NCI-H1048 (cell line): ENCODE measurements at regions not wholly inside any gene's neighbourhood (a gene's known extent, or its start where the extent isn't known, plus 50 kb on each side); places are given as distances from the start of the nearest gene placed in this dataset.

Experiments used
- DNase-seq: peaks from one replicate; lab custom pipeline; 2025; lab: John Stamatoyannopoulos, UW

- no peak for DNase-seq
These were observed 379.9 kb upstream of the IRX4 start for GRCh38 chr5:2262620-2263019.

- DNase-seq = no peak
These were observed 378.4 kb upstream of the IRX4 start for GRCh38 chr5:2261004-2261703.

- no peak for DNase-seq
These were observed 377.7 kb upstream of the IRX4 start for GRCh38 chr5:2260211-2261003.

- DNase-seq = no peak
These were observed 376.9 kb upstream of the IRX4 start for GRCh38 chr5:2259494-2260107.

GRCh38 chr5:2258861-2259260, 376.1 kb upstream of the IRX4 start:
- DNase-seq = no peak

GRCh38 chr5:2257326-2258244, 374.9 kb upstream of the IRX4 start:
- DNase-seq = no peak

GRCh38 chr5:2256691-2257280, 374.1 kb upstream of the IRX4 start:
- no peak for DNase-seq

- DNase-seq = no peak
These were observed 373.4 kb upstream of the IRX4 start for GRCh38 chr5:2255915-2256690.

GRCh38 chr5:2254880-2255750, 372.4 kb upstream of the IRX4 start:
- DNase-seq = no peak

GRCh38 chr5:2254406-2254805, 371.7 kb upstream of the IRX4 start:
- DNase-seq = no peak

GRCh38 chr5:2253040-2253975, 370.6 kb upstream of the IRX4 start:
- DNase-seq = no peak

GRCh38 chr5:2251751-2252150, 369.0 kb upstream of the IRX4 start:
- no peak for DNase-seq

- DNase-seq = no peak
These were observed 368.6 kb upstream of the IRX4 start for GRCh38 chr5:2251298-2251697.

- no peak for DNase-seq
These were observed 367.7 kb upstream of the IRX4 start for GRCh38 chr5:2250365-2250950.

GRCh38 chr5:2249442-2249841, 366.7 kb upstream of the IRX4 start:
- no peak for DNase-seq

- DNase-seq = no peak
These were observed 366.3 kb upstream of the IRX4 start for GRCh38 chr5:2249026-2249425.

GRCh38 chr5:2242539-2242938, 359.8 kb upstream of the IRX4 start:
- no peak for DNase-seq

- no peak for DNase-seq
These were observed 359.1 kb upstream of the IRX4 start for GRCh38 chr5:2241842-2242241.
